Neural cell (in vitro differentiated cells): ENCODE measurements at regions not wholly inside any gene's neighbourhood (a gene's known extent, or its start where the extent isn't known, plus 50 kb on each side); places are given as distances from the start of the nearest gene placed in this dataset.

ENCODE experiments used
- H2AFZ ChIP-seq: fragments of 200-600, 300-800 bp; sonication (generic), shearing (Covaris generic); 2 replicates; pipeline ENCODE4 v1.6.0; 2014; ENCODE audit warnings: low read depth, mild to moderate bottlenecking, antibody characterized with exemption, low read length, moderate library complexity
- H3F3A ChIP-seq: fragments of 200-600 bp; shearing (Covaris generic); 2 replicates; pipeline ENCODE4 v1.6.1; 2016; ENCODE audit warnings: mild to moderate bottlenecking, moderate library complexity, mixed read lengths, antibody characterized with exemption, low read length; ENCODE audit not compliant: insufficient read depth, poor library complexity, severe bottlenecking
- H3K27ac ChIP-seq: fragments of 200-600, 300-800 bp; sonication (generic), shearing (Covaris generic); 2 replicates; pipeline ENCODE4 v1.5.1; 2014; ENCODE audit warnings: mild to moderate bottlenecking, low read length, moderate library complexity
- H3K27me3 ChIP-seq: fragments of 300-800, 200-600 bp; sonication (generic), shearing (Covaris generic); 2 replicates; pipeline ENCODE4 v1.6.0; 2014; ENCODE audit warnings: mild to moderate bottlenecking, low read depth, low read length, moderate library complexity; ENCODE audit not compliant: insufficient read depth
- H3K36me3 ChIP-seq: fragments of 300-800, 200-600 bp; sonication (generic), shearing (Covaris generic); 2 replicates; pipeline ENCODE4 v1.5.1; 2014; ENCODE audit warnings: mild to moderate bottlenecking, antibody characterized with exemption, low read length, moderate library complexity; ENCODE audit not compliant: insufficient read depth
- H3K4me2 ChIP-seq: fragments of 300-800, 200-600 bp; sonication (generic), shearing (Covaris generic); 2 replicates; pipeline ENCODE4 v1.6.0; 2014; ENCODE audit warnings: mild to moderate bottlenecking, low read length
- H3K4me3 ChIP-seq: fragments of 300-800, 200-600 bp; sonication (generic), shearing (Covaris generic); 2 replicates; pipeline ENCODE4 v1.5.1; 2014; ENCODE audit warnings: mild to moderate bottlenecking, low read length, moderate library complexity
- H3K79me2 ChIP-seq: fragments of 200-600 bp; shearing (Covaris generic); replicated peaks from 2 replicates; pipeline ENCODE4 v1.6.0; 2014; ENCODE audit warnings: mild to moderate bottlenecking, low read length, moderate library complexity; ENCODE audit not compliant: insufficient read depth
- H3K9ac ChIP-seq: fragments of 300-800, 200-600 bp; sonication (generic), shearing (Covaris generic); 2 replicates; pipeline ENCODE4 v1.6.1; 2016; ENCODE audit warnings: mild to moderate bottlenecking, low read length, mixed read lengths
- H3K9me2 ChIP-seq: fragments of 200-600 bp; shearing (Covaris generic); 2 replicates; pipeline ENCODE4 v1.6.1; 2016; ENCODE audit warnings: mild to moderate bottlenecking, low read length, mixed read lengths; ENCODE audit not compliant: insufficient read depth
- H3K9me3 ChIP-seq: fragments of 200-600, 300-800 bp; sonication (generic), shearing (Covaris generic); 2 replicates; pipeline ENCODE4 v1.6.1; 2016; ENCODE audit warnings: mild to moderate bottlenecking, mixed run types, low read length, moderate library complexity, mixed read lengths
- H4K20me1 ChIP-seq: fragments of 200-600 bp; shearing (Covaris generic); 2 replicates; pipeline ENCODE4 v1.6.1; 2016; ENCODE audit warnings: mild to moderate bottlenecking, mixed run types; ENCODE audit not compliant: insufficient read depth
- CTCF ChIP-seq: fragments of 450-650 bp; IDR thresholded peaks from 2 replicates; pipeline ENCODE4 v1.5.1; 2014; ENCODE audit warnings: antibody characterized with exemption, mild to moderate bottlenecking, moderate library complexity; ENCODE audit not compliant: poor library complexity, severe bottlenecking
- EP300 ChIP-seq: fragments of 450-650 bp; conservative IDR thresholded peaks from 2 replicates; pipeline ENCODE4 v1.6.1; 2014; ENCODE audit warnings: antibody characterized with exemption, mild to moderate bottlenecking, moderate library complexity; ENCODE audit not compliant: poor library complexity, severe bottlenecking
- EZH2 ChIP-seq: fragments of 200-600, 300-800 bp; shearing (Covaris generic), sonication (generic); IDR thresholded peaks from 2 replicates; pipeline ENCODE4 v1.6.1; 2014; ENCODE audit warnings: antibody characterized with exemption, low read length, borderline replicate concordance, mild to moderate bottlenecking; ENCODE audit not compliant: insufficient read depth, poor library complexity, severe bottlenecking
- MXI1 ChIP-seq: fragments of 450-650 bp; conservative IDR thresholded peaks from 2 replicates; pipeline ENCODE4 v1.6.1; 2014; ENCODE audit warnings: antibody characterized with exemption, mild to moderate bottlenecking; ENCODE audit not compliant: poor library complexity, severe bottlenecking
- POLR2AphosphoS5 ChIP-seq: IDR thresholded peaks from 2 replicates; pipeline ENCODE4 v1.6.1; 2012
- RAD21 ChIP-seq: fragments of 450-650 bp; conservative IDR thresholded peaks from 2 replicates; pipeline ENCODE4 v1.6.1; 2014; ENCODE audit warnings: antibody characterized with exemption, mild to moderate bottlenecking, moderate library complexity
- REST ChIP-seq: IDR thresholded peaks from 2 replicates; pipeline ENCODE4 v1.6.1; 2012; ENCODE audit warnings: borderline replicate concordance
- SMC3 ChIP-seq: fragments of 450-650 bp; conservative IDR thresholded peaks from 2 replicates; pipeline ENCODE4 v1.6.1; 2014; ENCODE audit warnings: antibody characterized with exemption, mild to moderate bottlenecking, moderate library complexity; ENCODE audit not compliant: poor library complexity
- TAF1 ChIP-seq: IDR thresholded peaks from 2 replicates; pipeline ENCODE4 v1.6.1; 2012; ENCODE audit warnings: low read depth

GRCh38 chr3:81080608-81081007 lies 680.8 kb downstream of the GBE1 start:
- Histone ChIP-seq H3K4me3 (no peak overlapping the region), H3K9me2 (no peaks in the 10 kb centered on the region), H3K27ac (no peak overlapping the region), H4K20me1 (no peaks in the 10 kb centered on the region), H3K9ac (no peak overlapping the region), H3K9me3 (no peaks in the 10 kb centered on the region), H3K79me2 (no peaks in the 10 kb centered on the region), H3K27me3 (no peaks in the 10 kb centered on the region), H3K36me3 (no peaks in the 10 kb centered on the region), H3K4me2 (no peak overlapping the region), H2AFZ (no peak overlapping the region), H3F3A (no peaks in the 10 kb centered on the region)
- no peak for TF ChIP-seq TAF1
- TF ChIP-seq SMC3: no peak
- no peak for TF ChIP-seq EZH2
- TF ChIP-seq RAD21: no peak
- no peak for TF ChIP-seq POLR2AphosphoS5
- TF ChIP-seq MXI1: no peak
- TF ChIP-seq REST: no peak
- TF ChIP-seq CTCF: no peak
- TF ChIP-seq EP300: no peak

- TF ChIP-seq EZH2 (no peak), RAD21 (no peak), SMC3 (no peak), TAF1 (no peak), MXI1 (no peak), POLR2AphosphoS5 (no peak), EP300 (no peak), REST (no peak), CTCF (no peak)
- Histone ChIP-seq H3F3A (no peaks in the 10 kb centered on the region), H3K4me2 (no peak overlapping the region), H4K20me1 (no peaks in the 10 kb centered on the region), H3K9me3 (no peaks in the 10 kb centered on the region), H3K36me3 (no peaks in the 10 kb centered on the region), H3K9ac (no peak overlapping the region), H3K4me3 (no peak overlapping the region), H2AFZ (no peak overlapping the region), H3K9me2 (no peaks in the 10 kb centered on the region), H3K27me3 (no peaks in the 10 kb centered on the region), H3K27ac (no peak overlapping the region), H3K79me2 (no peaks in the 10 kb centered on the region)
These were observed 688.9 kb downstream of the GBE1 start for GRCh38 chr3:81072591-81072990.
